Activated CD4-positive, alpha-beta T cell treated with anti-CD3 and anti-CD28 coated beads for 48 hours (primary cell): ENCODE measurements at regions not wholly inside any gene's neighbourhood (a gene's known extent, or its start where the extent isn't known, plus 50 kb on each side); places are given as distances from the start of the nearest gene placed in this dataset.

Experiments used
- DNase-seq: peaks from one replicate; pipeline ENCODE4 v3.0.0-alpha.2; 2020

- DNase-seq: no peak
Measured at GRCh38 chr21:22961258-22961657, 1963.0 kb downstream of the NCAM2 start.

GRCh38 chr21:22965455-22966135 lies 1967.4 kb downstream of the NCAM2 start:
- no peak for DNase-seq

GRCh38 chr21:22981819-22982218 lies 1983.6 kb downstream of the NCAM2 start:
- DNase-seq: no peak

GRCh38 chr21:22993144-22993543 lies 1994.9 kb downstream of the NCAM2 start:
- DNase-seq: no peak

GRCh38 chr21:22993822-22994574 lies 1995.8 kb downstream of the NCAM2 start:
- DNase-seq: no peak

- no peak for DNase-seq
Measured at GRCh38 chr21:23003951-23004350, 2005.7 kb downstream of the NCAM2 start.

- no peak for DNase-seq
Measured at GRCh38 chr21:23008601-23009202, 2010.5 kb downstream of the NCAM2 start.

GRCh38 chr21:23009360-23009759 lies 2011.2 kb downstream of the NCAM2 start:
- DNase-seq: no peak

GRCh38 chr21:23014021-23014420 lies 2015.8 kb downstream of the NCAM2 start:
- no peak for DNase-seq

- DNase-seq: no peak
Measured at GRCh38 chr21:23016617-23017016, 2018.4 kb downstream of the NCAM2 start.

GRCh38 chr21:23017989-23018388 lies 2019.8 kb downstream of the NCAM2 start:
- no peak for DNase-seq

GRCh38 chr21:23020969-23021368 lies 2022.8 kb downstream of the NCAM2 start:
- DNase-seq: no peak

GRCh38 chr21:23021481-23021880 lies 2023.3 kb downstream of the NCAM2 start:
- DNase-seq: no peak

GRCh38 chr21:23026878-23027277 lies 2028.7 kb downstream of the NCAM2 start:
- DNase-seq: no peak

GRCh38 chr21:23039846-23040245 lies 2041.6 kb downstream of the NCAM2 start:
- no peak for DNase-seq

GRCh38 chr21:23045955-23046354 lies 2047.7 kb downstream of the NCAM2 start:
- no peak for DNase-seq

- DNase-seq: no peak
Measured at GRCh38 chr21:23067672-23068071, 2069.5 kb downstream of the NCAM2 start.

- DNase-seq: no peak
Measured at GRCh38 chr21:23083242-23083641, 2085.0 kb downstream of the NCAM2 start.

- no peak for DNase-seq
Measured at GRCh38 chr21:23093259-23093658, 2095.1 kb downstream of the NCAM2 start.

- DNase-seq: no peak
Measured at GRCh38 chr21:23099185-23099584, 2101.0 kb downstream of the NCAM2 start.

GRCh38 chr21:23101111-23101510 lies 2102.9 kb downstream of the NCAM2 start:
- DNase-seq: no peak

GRCh38 chr21:23108533-23108932 lies 2110.3 kb downstream of the NCAM2 start:
- no peak for DNase-seq

- no peak for DNase-seq
Measured at GRCh38 chr21:23111070-23111600, 2112.9 kb downstream of the NCAM2 start.

GRCh38 chr21:23119491-23119890 lies 2121.3 kb downstream of the NCAM2 start:
- no peak for DNase-seq
